WTC11 (cell line): ENCODE measurements at regions not wholly inside any gene's neighbourhood (a gene's known extent, or its start where the extent isn't known, plus 50 kb on each side); places are given as distances from the start of the nearest gene placed in this dataset.

Experiments
- ATAC-seq: fragments of 200-7000 bp; cut with Tn5 transposase; 2 replicates; pipeline ENCODE4 v1.10.0; 2021; ENCODE audit warnings: mild to moderate bottlenecking, moderate library complexity
- CTCF ChIA-PET: fragments of 300-600 bp; sonication (Branson Sonifier 250); formaldehyde crosslinking; loops from one replicate; lab custom pipeline; 2021; ENCODE audit warnings: antibody characterized with exemption; lab: Charles Lee
- POLR2A ChIA-PET: fragments of 350-600 bp; sonication (Branson Sonifier 250); formaldehyde crosslinking; loops from one replicate; lab custom pipeline; 2021; ENCODE audit warnings: antibody characterized with exemption; lab: Charles Lee
- DNase-seq: peaks from one replicate; pipeline ENCODE4 v3.0.0; 2021; ENCODE audit warnings: low spot score
- H3K27ac Mint-ChIP-seq: 2 replicates; pipeline ENCODE4 v1.8.0; 2021; ENCODE audit warnings: mixed read lengths
- H3K27me3 Mint-ChIP-seq: 2 replicates; pipeline ENCODE4 v1.8.0; 2021; ENCODE audit warnings: low read depth, mild to moderate bottlenecking, moderate library complexity, mixed read lengths
- H3K36me3 Mint-ChIP-seq: 2 replicates; pipeline ENCODE4 v1.8.0; 2021; ENCODE audit warnings: mixed read lengths
- H3K4me1 Mint-ChIP-seq: 2 replicates; pipeline ENCODE4 v1.8.0; 2022; ENCODE audit warnings: mixed read lengths
- H3K4me3 Mint-ChIP-seq: 2 replicates; pipeline ENCODE4 v1.8.0; 2021; ENCODE audit warnings: mild to moderate bottlenecking, moderate library complexity, mixed read lengths
- H3K9me3 Mint-ChIP-seq: 2 replicates; pipeline ENCODE4 v1.8.0; 2021; ENCODE audit warnings: mixed read lengths
- EMX1 ChIP-seq: fragments of 250-450 bp; sonication (Bioruptor Pico); IDR thresholded peaks from 2 replicates; pipeline ENCODE4 v1.8.0; 2021; ENCODE audit warnings: mild to moderate bottlenecking
- ETV6 ChIP-seq: sonication (generic); formaldehyde crosslinking; IDR thresholded peaks from 2 replicates; pipeline ENCODE4 v1.8.1; 2022; ENCODE audit warnings: mild to moderate bottlenecking, missing genetic modification reagents
- FOXJ3 ChIP-seq: sonication (generic); formaldehyde crosslinking; IDR thresholded peaks from 2 replicates; pipeline ENCODE4 v1.9.0; 2021; ENCODE audit warnings: missing genetic modification reagents, mild to moderate bottlenecking, borderline replicate concordance
- FOXP4 ChIP-seq: sonication (generic); formaldehyde crosslinking; IDR thresholded peaks from 2 replicates; pipeline ENCODE4 v1.8.0; 2022; ENCODE audit warnings: mild to moderate bottlenecking, missing genetic modification reagents
- GRHL2 ChIP-seq: fragments of 250-450 bp; sonication (Bioruptor Pico); IDR thresholded peaks from 2 replicates; pipeline ENCODE4 v1.8.0; 2022; ENCODE audit warnings: mild to moderate bottlenecking, moderate library complexity; ENCODE audit not compliant: insufficient replicate concordance, severe bottlenecking
- IRF2 ChIP-seq: sonication (generic); formaldehyde crosslinking; IDR thresholded peaks from 2 replicates; pipeline ENCODE4 v1.8.0; 2022; ENCODE audit warnings: low read depth, missing genetic modification reagents, borderline replicate concordance
- JUN ChIP-seq: sonication (generic); formaldehyde crosslinking; IDR thresholded peaks from 2 replicates; pipeline ENCODE4 v1.8.0; 2023; ENCODE audit warnings: mild to moderate bottlenecking, missing genetic modification reagents
- KAT7 ChIP-seq: sonication (generic); formaldehyde crosslinking; IDR thresholded peaks from 2 replicates; pipeline ENCODE4 v1.8.1; 2023; ENCODE audit warnings: missing genetic modification reagents, mild to moderate bottlenecking, borderline replicate concordance
- MYBL2 ChIP-seq: sonication (generic); formaldehyde crosslinking; IDR thresholded peaks from 2 replicates; pipeline ENCODE4 v1.8.1; 2023; ENCODE audit warnings: mild to moderate bottlenecking, moderate library complexity, missing genetic modification reagents
- NFATC4 ChIP-seq: fragments of 250-450 bp; sonication (Bioruptor Pico); IDR thresholded peaks from 2 replicates; pipeline ENCODE4 v1.9.0; 2021; ENCODE audit warnings: mild to moderate bottlenecking
- NFE2L1 ChIP-seq: sonication (generic); formaldehyde crosslinking; IDR thresholded peaks from 2 replicates; pipeline ENCODE4 v1.8.1; 2023; ENCODE audit warnings: missing genetic modification reagents
- NFYB ChIP-seq: sonication (generic); formaldehyde crosslinking; conservative IDR thresholded peaks from 2 replicates; pipeline ENCODE4 v1.8.0; 2022; ENCODE audit warnings: low read depth, missing genetic modification reagents
- SMAD4 ChIP-seq: sonication (generic); formaldehyde crosslinking; IDR thresholded peaks from 2 replicates; pipeline ENCODE4 v1.8.0; 2022; ENCODE audit warnings: mild to moderate bottlenecking, missing genetic modification reagents
- TCF7 ChIP-seq: sonication (generic); formaldehyde crosslinking; IDR thresholded peaks from 2 replicates; pipeline ENCODE4 v1.8.0; 2022; ENCODE audit warnings: mild to moderate bottlenecking, low read depth, missing genetic modification reagents, moderate library complexity
- TEAD4 ChIP-seq: sonication (generic); formaldehyde crosslinking; IDR thresholded peaks from 2 replicates; pipeline ENCODE4 v1.8.0; 2022; ENCODE audit warnings: mild to moderate bottlenecking, missing genetic modification reagents
- ZNF396 ChIP-seq: fragments of 250-450 bp; sonication (Bioruptor Pico); IDR thresholded peaks from 2 replicates; pipeline ENCODE4 v1.8.0; 2021; ENCODE audit warnings: mild to moderate bottlenecking, moderate library complexity, borderline replicate concordance
- ZNF416 ChIP-seq: fragments of 250-450 bp; sonication (Bioruptor Pico); IDR thresholded peaks from 2 replicates; pipeline ENCODE4 v1.9.0; 2021; ENCODE audit warnings: mild to moderate bottlenecking, inconsistent platforms
- ZNF425 ChIP-seq: fragments of 250-450 bp; sonication (Bioruptor Pico); conservative IDR thresholded peaks from 2 replicates; pipeline ENCODE4 v1.9.0; 2021; ENCODE audit warnings: mild to moderate bottlenecking
- ZNF671 ChIP-seq: fragments of 250-450 bp; sonication (Bioruptor Pico); IDR thresholded peaks from 2 replicates; pipeline ENCODE4 v1.8.0; 2021; ENCODE audit warnings: mild to moderate bottlenecking
- TF ChIP-seq, protein P1 (sequence below): fragments of 250-450 bp; sonication (Bioruptor Pico); IDR thresholded peaks from 2 replicates; pipeline ENCODE4 v1.9.0; 2021; ENCODE audit warnings: moderate library complexity, mild to moderate bottlenecking, inconsistent platforms, borderline replicate concordance
- TF ChIP-seq, protein P2 (sequence below): fragments of 250-450 bp; sonication (Bioruptor Pico); IDR thresholded peaks from 2 replicates; pipeline ENCODE4 v1.8.0; 2021; ENCODE audit warnings: mild to moderate bottlenecking
- TF ChIP-seq, protein P3 (sequence below): sonication (generic); formaldehyde crosslinking; IDR thresholded peaks from 2 replicates; pipeline ENCODE4 v1.8.0; 2022; ENCODE audit warnings: missing genetic modification reagents
- TF ChIP-seq, protein P4 (sequence below): sonication (generic); formaldehyde crosslinking; IDR thresholded peaks from 2 replicates; pipeline ENCODE4 v1.8.1; 2023; ENCODE audit warnings: mild to moderate bottlenecking, missing genetic modification reagents
- TF ChIP-seq, protein P5 (sequence below): sonication (generic); formaldehyde crosslinking; IDR thresholded peaks from 2 replicates; pipeline ENCODE4 v1.8.1; 2022; ENCODE audit warnings: low read depth, missing genetic modification reagents, borderline replicate concordance

GRCh38 chrX:99301990-99302389 lies 1108.1 kb downstream of the PCDH19 start:
- Mint-ChIP-seq H3K27ac (no peak overlapping the region), H3K27me3 (no peaks in the 10 kb centered on the region; the same call in 1 of the 2 replicates), H3K4me3 (no peak overlapping the region), H3K9me3 (no peaks in the 10 kb centered on the region), H3K4me1 (0 out of 2 replicates have a peak, but pooled peaks cover 2% of the 10 kb centered on the region), H3K36me3 (no peaks in the 10 kb centered on the region)
- ATAC-seq (peak; percentile 55), DNase-seq (no peak)
- ChIA-PET CTCF (no interaction called here), POLR2A (no interaction called here)
- TF ChIP-seq FOXJ3 (CRISPR knock-in tag) (no peak), TCF7 (no peak), ETV6 (CRISPR knock-in tag) (no peak), JUN (CRISPR knock-in tag) (no peak), EMX1 (no peak), IRF2 (CRISPR knock-in tag) (no peak), NFYB (CRISPR knock-in tag) (no peak), ZNF416 (no peak), MYBL2 (CRISPR knock-in tag) (no peak), ZNF671 (CRISPR knock-in tag) (no peak), ZNF425 (CRISPR knock-in tag) (no peak)
- TF ChIP-seq, protein P1, sequence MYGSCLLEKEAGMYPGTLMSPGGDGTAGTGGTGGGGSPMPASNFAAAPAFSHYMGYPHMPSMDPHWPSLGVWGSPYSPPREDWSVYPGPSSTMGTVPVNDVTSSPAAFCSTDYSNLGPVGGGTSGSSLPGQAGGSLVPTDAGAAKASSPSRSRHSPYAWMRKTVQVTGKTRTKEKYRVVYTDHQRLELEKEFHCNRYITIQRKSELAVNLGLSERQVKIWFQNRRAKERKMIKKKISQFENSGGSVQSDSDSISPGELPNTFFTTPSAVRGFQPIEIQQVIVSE = no peak
- TF ChIP-seq, protein P2, sequence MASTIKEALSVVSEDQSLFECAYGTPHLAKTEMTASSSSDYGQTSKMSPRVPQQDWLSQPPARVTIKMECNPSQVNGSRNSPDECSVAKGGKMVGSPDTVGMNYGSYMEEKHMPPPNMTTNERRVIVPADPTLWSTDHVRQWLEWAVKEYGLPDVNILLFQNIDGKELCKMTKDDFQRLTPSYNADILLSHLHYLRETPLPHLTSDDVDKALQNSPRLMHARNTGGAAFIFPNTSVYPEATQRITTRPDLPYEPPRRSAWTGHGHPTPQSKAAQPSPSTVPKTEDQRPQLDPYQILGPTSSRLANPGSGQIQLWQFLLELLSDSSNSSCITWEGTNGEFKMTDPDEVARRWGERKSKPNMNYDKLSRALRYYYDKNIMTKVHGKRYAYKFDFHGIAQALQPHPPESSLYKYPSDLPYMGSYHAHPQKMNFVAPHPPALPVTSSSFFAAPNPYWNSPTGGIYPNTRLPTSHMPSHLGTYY (CRISPR knock-in tag) = no peak

DNA sequence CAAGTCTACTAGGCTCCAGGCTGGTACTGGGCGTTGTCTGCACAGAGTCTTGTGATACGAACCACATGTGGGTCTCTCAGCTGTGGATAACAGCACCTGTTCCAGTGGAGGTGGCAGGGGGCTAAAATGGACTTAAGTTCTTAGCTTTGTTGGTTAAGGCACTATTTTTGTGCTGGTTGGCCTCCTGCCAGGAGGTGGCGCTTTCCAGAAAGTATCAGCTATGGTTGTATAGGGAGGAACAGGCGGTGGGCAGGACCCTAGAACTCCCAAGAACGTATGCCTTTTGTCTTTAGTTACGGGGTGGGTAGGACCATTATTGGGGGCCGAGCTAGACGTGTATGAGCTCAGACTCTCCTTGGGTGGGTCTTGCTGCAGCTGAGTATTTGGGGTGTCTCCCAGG lies 1138.4 kb downstream of the PCDH19 start:
- H3K4me1 Mint-ChIP-seq = no peaks in the 10 kb centered on the region
- CTCF ChIA-PET = interaction anchor here (0.5 to 1.0 kb wide), 3 partner anchors 11 to 485 kb away, joined by 3 to 5 read pairs (median 3); no protein-coding TSS in a partner anchor
- ATAC-seq (no peak), DNase-seq (peak; percentile 16)
- H3K27ac Mint-ChIP-seq = no peak overlapping the region
- POLR2A ChIA-PET = interaction anchor here (0.6 kb wide), 1 partner anchor 620 kb away, joined by 6 read pairs; no protein-coding TSS in a partner anchor
- H3K27me3 Mint-ChIP-seq = no peaks in the 10 kb centered on the region; the same call in 1 of the 2 replicates
- peaks cover 24% of the 10 kb centered on the region for H3K9me3 Mint-ChIP-seq
- 0 out of 2 replicates have a peak, but pooled peaks cover 4% of the 10 kb centered on the region for H3K36me3 Mint-ChIP-seq
- H3K4me3 Mint-ChIP-seq = no peak overlapping the region
- TF ChIP-seq KAT7 (CRISPR knock-in tag) (no peak), GRHL2 (CRISPR knock-in tag) (no peak), FOXP4 (CRISPR knock-in tag) (no peak), NFE2L1 (CRISPR knock-in tag) (no peak), NFATC4 (CRISPR knock-in tag) (no peak), ZNF396 (CRISPR knock-in tag) (no peak), TEAD4 (no peak), SMAD4 (CRISPR knock-in tag) (no peak)
- TF ChIP-seq, protein P3, sequence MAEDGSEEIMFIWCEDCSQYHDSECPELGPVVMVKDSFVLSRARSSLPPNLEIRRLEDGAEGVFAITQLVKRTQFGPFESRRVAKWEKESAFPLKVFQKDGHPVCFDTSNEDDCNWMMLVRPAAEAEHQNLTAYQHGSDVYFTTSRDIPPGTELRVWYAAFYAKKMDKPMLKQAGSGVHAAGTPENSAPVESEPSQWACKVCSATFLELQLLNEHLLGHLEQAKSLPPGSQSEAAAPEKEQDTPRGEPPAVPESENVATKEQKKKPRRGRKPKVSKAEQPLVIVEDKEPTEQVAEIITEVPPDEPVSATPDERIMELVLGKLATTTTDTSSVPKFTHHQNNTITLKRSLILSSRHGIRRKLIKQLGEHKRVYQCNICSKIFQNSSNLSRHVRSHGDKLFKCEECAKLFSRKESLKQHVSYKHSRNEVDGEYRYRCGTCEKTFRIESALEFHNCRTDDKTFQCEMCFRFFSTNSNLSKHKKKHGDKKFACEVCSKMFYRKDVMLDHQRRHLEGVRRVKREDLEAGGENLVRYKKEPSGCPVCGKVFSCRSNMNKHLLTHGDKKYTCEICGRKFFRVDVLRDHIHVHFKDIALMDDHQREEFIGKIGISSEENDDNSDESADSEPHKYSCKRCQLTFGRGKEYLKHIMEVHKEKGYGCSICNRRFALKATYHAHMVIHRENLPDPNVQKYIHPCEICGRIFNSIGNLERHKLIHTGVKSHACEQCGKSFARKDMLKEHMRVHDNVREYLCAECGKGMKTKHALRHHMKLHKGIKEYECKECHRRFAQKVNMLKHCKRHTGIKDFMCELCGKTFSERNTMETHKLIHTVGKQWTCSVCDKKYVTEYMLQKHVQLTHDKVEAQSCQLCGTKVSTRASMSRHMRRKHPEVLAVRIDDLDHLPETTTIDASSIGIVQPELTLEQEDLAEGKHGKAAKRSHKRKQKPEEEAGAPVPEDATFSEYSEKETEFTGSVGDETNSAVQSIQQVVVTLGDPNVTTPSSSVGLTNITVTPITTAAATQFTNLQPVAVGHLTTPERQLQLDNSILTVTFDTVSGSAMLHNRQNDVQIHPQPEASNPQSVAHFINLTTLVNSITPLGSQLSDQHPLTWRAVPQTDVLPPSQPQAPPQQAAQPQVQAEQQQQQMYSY (CRISPR knock-in tag) = no peak
- TF ChIP-seq, protein P4, sequence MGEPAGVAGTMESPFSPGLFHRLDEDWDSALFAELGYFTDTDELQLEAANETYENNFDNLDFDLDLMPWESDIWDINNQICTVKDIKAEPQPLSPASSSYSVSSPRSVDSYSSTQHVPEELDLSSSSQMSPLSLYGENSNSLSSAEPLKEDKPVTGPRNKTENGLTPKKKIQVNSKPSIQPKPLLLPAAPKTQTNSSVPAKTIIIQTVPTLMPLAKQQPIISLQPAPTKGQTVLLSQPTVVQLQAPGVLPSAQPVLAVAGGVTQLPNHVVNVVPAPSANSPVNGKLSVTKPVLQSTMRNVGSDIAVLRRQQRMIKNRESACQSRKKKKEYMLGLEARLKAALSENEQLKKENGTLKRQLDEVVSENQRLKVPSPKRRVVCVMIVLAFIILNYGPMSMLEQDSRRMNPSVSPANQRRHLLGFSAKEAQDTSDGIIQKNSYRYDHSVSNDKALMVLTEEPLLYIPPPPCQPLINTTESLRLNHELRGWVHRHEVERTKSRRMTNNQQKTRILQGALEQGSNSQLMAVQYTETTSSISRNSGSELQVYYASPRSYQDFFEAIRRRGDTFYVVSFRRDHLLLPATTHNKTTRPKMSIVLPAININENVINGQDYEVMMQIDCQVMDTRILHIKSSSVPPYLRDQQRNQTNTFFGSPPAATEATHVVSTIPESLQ = no peak
- TF ChIP-seq, protein P5, sequence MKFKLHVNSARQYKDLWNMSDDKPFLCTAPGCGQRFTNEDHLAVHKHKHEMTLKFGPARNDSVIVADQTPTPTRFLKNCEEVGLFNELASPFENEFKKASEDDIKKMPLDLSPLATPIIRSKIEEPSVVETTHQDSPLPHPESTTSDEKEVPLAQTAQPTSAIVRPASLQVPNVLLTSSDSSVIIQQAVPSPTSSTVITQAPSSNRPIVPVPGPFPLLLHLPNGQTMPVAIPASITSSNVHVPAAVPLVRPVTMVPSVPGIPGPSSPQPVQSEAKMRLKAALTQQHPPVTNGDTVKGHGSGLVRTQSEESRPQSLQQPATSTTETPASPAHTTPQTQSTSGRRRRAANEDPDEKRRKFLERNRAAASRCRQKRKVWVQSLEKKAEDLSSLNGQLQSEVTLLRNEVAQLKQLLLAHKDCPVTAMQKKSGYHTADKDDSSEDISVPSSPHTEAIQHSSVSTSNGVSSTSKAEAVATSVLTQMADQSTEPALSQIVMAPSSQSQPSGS (CRISPR knock-in tag) = no peak
